ENCODE measurements at regions not wholly inside any gene's neighbourhood (a gene's known extent, or its start where the extent isn't known, plus 50 kb on each side); places are given as distances from the start of the nearest gene placed in this dataset.

GRCh38 chr21:21675601-21676000 is 677.4 kb downstream of the NCAM2 start:
- H3K4me3 ChIP-seq (ENCODE audit: low read length), result no peak overlapping the region
- DNase-seq (ENCODE audit: low read depth), result no peak
- TF ChIP-seq CTCF (conservative IDR thresholded peaks at IDR 0.05; ENCODE audit: low read length), result no peak

GRCh38 chr21:21682172-21682571 is 684.0 kb downstream of the NCAM2 start:
- DNase-seq (ENCODE audit: low read depth), result peak; percentile 39
- TF ChIP-seq CTCF (conservative IDR thresholded peaks at IDR 0.05; ENCODE audit: low read length), result no peak
- no peak overlapping the region for H3K4me3 ChIP-seq (ENCODE audit: low read length)

GRCh38 chr21:21688889-21689288 is 690.7 kb downstream of the NCAM2 start:
- H3K4me3 ChIP-seq (ENCODE audit: low read length), result no peak overlapping the region
- peak; percentile 55 for TF ChIP-seq CTCF (conservative IDR thresholded peaks at IDR 0.05; ENCODE audit: low read length)
- peak; percentile 31 for DNase-seq (ENCODE audit: low read depth)

GRCh38 chr21:21690068-21690665 is 692.0 kb downstream of the NCAM2 start:
- no peak for TF ChIP-seq CTCF (conservative IDR thresholded peaks at IDR 0.05; ENCODE audit: low read length)
- no peak overlapping the region for H3K4me3 ChIP-seq (ENCODE audit: low read length)
- no peak for DNase-seq (ENCODE audit: low read depth)

GRCh38 chr21:21712748-21713520 is 714.7 kb downstream of the NCAM2 start:
- no peak overlapping the region for H3K4me3 ChIP-seq (ENCODE audit: low read length)
- no peak for TF ChIP-seq CTCF (conservative IDR thresholded peaks at IDR 0.05; ENCODE audit: low read length)
- DNase-seq (ENCODE audit: low read depth), result peak; percentile 79

GRCh38 chr21:21713651-21714180 is 715.5 kb downstream of the NCAM2 start:
- no peak for TF ChIP-seq CTCF (conservative IDR thresholded peaks at IDR 0.05; ENCODE audit: low read length)
- no peak for DNase-seq (ENCODE audit: low read depth)
- H3K4me3 ChIP-seq (ENCODE audit: low read length), result no peak overlapping the region

GRCh38 chr21:21714426-21714825 is 716.2 kb downstream of the NCAM2 start:
- TF ChIP-seq CTCF (conservative IDR thresholded peaks at IDR 0.05; ENCODE audit: low read length), result no peak
- H3K4me3 ChIP-seq (ENCODE audit: low read length), result no peak overlapping the region
- peak; percentile 92 for DNase-seq (ENCODE audit: low read depth)

Data from AG10803 (cell line).